ENCODE measurements at regions not wholly inside any gene's neighbourhood (a gene's known extent, or its start where the extent isn't known, plus 50 kb on each side); places are given as distances from the start of the nearest gene placed in this dataset.

GRCh38 chr5:176188085-176188484 lies 50.1 kb upstream of the SIMC1 start:
- TF ChIP-seq CTCF (IDR thresholded peaks at IDR 0.05), result no peak
- intact Hi-C loops (cut with micrococcal nuclease), result no loop called here
- no peak overlapping the region for H3K27ac ChIP-seq (ENCODE audit: low read length)

More at GRCh38 chr5:176188085-176188484, 50.1 kb upstream of the SIMC1 start:
- Mint-ChIP-seq H3K27me3 (ENCODE audit: low read depth in 2 of 2) (peaks cover 4 to 8% of the 10 kb centered on the region in 2 donors), H3K4me3 (no peak overlapping the region), H3K4me1 (no peaks in the 10 kb centered on the region), H3K27ac (no peak overlapping the region), H3K36me3 (no peaks in the 10 kb centered on the region), H3K9me3 (no peaks in the 10 kb centered on the region)
- Histone ChIP-seq H3K4me1 (ENCODE audit: control insufficient read depth, insufficient read depth, low read length) (no peaks in the 10 kb centered on the region), H3K4me3 (ENCODE audit: low read length) (no peak overlapping the region), H3K36me3 (ENCODE audit: control insufficient read depth, insufficient read depth, low read length) (no peaks in the 10 kb centered on the region), H3K27me3 (ENCODE audit: control insufficient read depth, insufficient read depth, low read length) (no peaks in the 10 kb centered on the region), H3K9me3 (ENCODE audit: control insufficient read depth, insufficient read depth, low read length) (no peaks in the 10 kb centered on the region)
- ATAC-seq (no peak), DNase-seq (no peak)
- WGBS (ENCODE audit: insufficient coverage), result 91% methylated on average over 7 of the region's 7 CpGs

Data from natural killer cell (primary cell).